Neural cell (in vitro differentiated cells): ENCODE measurements at regions not wholly inside any gene's neighbourhood (a gene's known extent, or its start where the extent isn't known, plus 50 kb on each side); places are given as distances from the start of the nearest gene placed in this dataset.

ENCODE experiments used
- H2AFZ ChIP-seq: fragments of 200-600, 300-800 bp; sonication (generic), shearing (Covaris generic); 2 replicates; pipeline ENCODE4 v1.6.0; 2014; ENCODE audit warnings: low read depth, mild to moderate bottlenecking, antibody characterized with exemption, low read length, moderate library complexity
- H3F3A ChIP-seq: fragments of 200-600 bp; shearing (Covaris generic); 2 replicates; pipeline ENCODE4 v1.6.1; 2016; ENCODE audit warnings: mild to moderate bottlenecking, moderate library complexity, mixed read lengths, antibody characterized with exemption, low read length; ENCODE audit not compliant: insufficient read depth, poor library complexity, severe bottlenecking
- H3K27ac ChIP-seq: fragments of 200-600, 300-800 bp; sonication (generic), shearing (Covaris generic); 2 replicates; pipeline ENCODE4 v1.5.1; 2014; ENCODE audit warnings: mild to moderate bottlenecking, low read length, moderate library complexity
- H3K27me3 ChIP-seq: fragments of 300-800, 200-600 bp; sonication (generic), shearing (Covaris generic); 2 replicates; pipeline ENCODE4 v1.6.0; 2014; ENCODE audit warnings: mild to moderate bottlenecking, low read depth, low read length, moderate library complexity; ENCODE audit not compliant: insufficient read depth
- H3K36me3 ChIP-seq: fragments of 300-800, 200-600 bp; sonication (generic), shearing (Covaris generic); 2 replicates; pipeline ENCODE4 v1.5.1; 2014; ENCODE audit warnings: mild to moderate bottlenecking, antibody characterized with exemption, low read length, moderate library complexity; ENCODE audit not compliant: insufficient read depth
- H3K4me2 ChIP-seq: fragments of 300-800, 200-600 bp; sonication (generic), shearing (Covaris generic); 2 replicates; pipeline ENCODE4 v1.6.0; 2014; ENCODE audit warnings: mild to moderate bottlenecking, low read length
- H3K4me3 ChIP-seq: fragments of 300-800, 200-600 bp; sonication (generic), shearing (Covaris generic); 2 replicates; pipeline ENCODE4 v1.5.1; 2014; ENCODE audit warnings: mild to moderate bottlenecking, low read length, moderate library complexity
- H3K79me2 ChIP-seq: fragments of 200-600 bp; shearing (Covaris generic); replicated peaks from 2 replicates; pipeline ENCODE4 v1.6.0; 2014; ENCODE audit warnings: mild to moderate bottlenecking, low read length, moderate library complexity; ENCODE audit not compliant: insufficient read depth
- H3K9ac ChIP-seq: fragments of 300-800, 200-600 bp; sonication (generic), shearing (Covaris generic); 2 replicates; pipeline ENCODE4 v1.6.1; 2016; ENCODE audit warnings: mild to moderate bottlenecking, low read length, mixed read lengths
- H3K9me2 ChIP-seq: fragments of 200-600 bp; shearing (Covaris generic); 2 replicates; pipeline ENCODE4 v1.6.1; 2016; ENCODE audit warnings: mild to moderate bottlenecking, low read length, mixed read lengths; ENCODE audit not compliant: insufficient read depth
- H3K9me3 ChIP-seq: fragments of 200-600, 300-800 bp; sonication (generic), shearing (Covaris generic); 2 replicates; pipeline ENCODE4 v1.6.1; 2016; ENCODE audit warnings: mild to moderate bottlenecking, mixed run types, low read length, moderate library complexity, mixed read lengths
- H4K20me1 ChIP-seq: fragments of 200-600 bp; shearing (Covaris generic); 2 replicates; pipeline ENCODE4 v1.6.1; 2016; ENCODE audit warnings: mild to moderate bottlenecking, mixed run types; ENCODE audit not compliant: insufficient read depth
- EP300 ChIP-seq: fragments of 450-650 bp; conservative IDR thresholded peaks from 2 replicates; pipeline ENCODE4 v1.6.1; 2014; ENCODE audit warnings: antibody characterized with exemption, mild to moderate bottlenecking, moderate library complexity; ENCODE audit not compliant: poor library complexity, severe bottlenecking
- EZH2 ChIP-seq: fragments of 200-600, 300-800 bp; shearing (Covaris generic), sonication (generic); IDR thresholded peaks from 2 replicates; pipeline ENCODE4 v1.6.1; 2014; ENCODE audit warnings: antibody characterized with exemption, low read length, borderline replicate concordance, mild to moderate bottlenecking; ENCODE audit not compliant: insufficient read depth, poor library complexity, severe bottlenecking
- MXI1 ChIP-seq: fragments of 450-650 bp; conservative IDR thresholded peaks from 2 replicates; pipeline ENCODE4 v1.6.1; 2014; ENCODE audit warnings: antibody characterized with exemption, mild to moderate bottlenecking; ENCODE audit not compliant: poor library complexity, severe bottlenecking
- POLR2AphosphoS5 ChIP-seq: IDR thresholded peaks from 2 replicates; pipeline ENCODE4 v1.6.1; 2012
- RAD21 ChIP-seq: fragments of 450-650 bp; conservative IDR thresholded peaks from 2 replicates; pipeline ENCODE4 v1.6.1; 2014; ENCODE audit warnings: antibody characterized with exemption, mild to moderate bottlenecking, moderate library complexity
- SMC3 ChIP-seq: fragments of 450-650 bp; conservative IDR thresholded peaks from 2 replicates; pipeline ENCODE4 v1.6.1; 2014; ENCODE audit warnings: antibody characterized with exemption, mild to moderate bottlenecking, moderate library complexity; ENCODE audit not compliant: poor library complexity
- TAF1 ChIP-seq: IDR thresholded peaks from 2 replicates; pipeline ENCODE4 v1.6.1; 2012; ENCODE audit warnings: low read depth
- TF ChIP-seq, protein P1 (sequence below): IDR thresholded peaks from 2 replicates; pipeline ENCODE4 v1.6.1; 2012; ENCODE audit warnings: borderline replicate concordance
- TF ChIP-seq, protein P2 (sequence below): fragments of 450-650 bp; IDR thresholded peaks from 2 replicates; pipeline ENCODE4 v1.5.1; 2014; ENCODE audit warnings: antibody characterized with exemption, mild to moderate bottlenecking, moderate library complexity; ENCODE audit not compliant: poor library complexity, severe bottlenecking

DNA sequence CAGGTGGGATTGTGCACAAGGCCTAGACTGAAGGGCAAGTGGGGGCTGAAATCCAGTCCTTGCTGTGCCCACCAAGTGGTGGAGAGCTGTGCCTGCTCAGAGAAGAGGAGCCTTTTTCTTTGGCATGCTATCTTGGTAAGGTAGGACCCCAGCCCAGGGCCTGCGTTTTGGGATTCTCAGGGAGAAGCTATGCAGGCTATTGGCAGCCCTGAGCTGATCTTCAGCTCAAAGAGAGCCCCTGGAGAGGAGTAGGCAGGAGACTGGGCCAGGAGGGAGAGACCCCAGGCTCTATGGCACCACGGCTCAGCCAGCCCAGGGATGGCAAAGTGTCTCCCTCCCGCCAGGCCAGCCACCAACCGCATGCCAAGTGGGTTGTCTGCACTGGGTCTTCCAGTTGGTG lies 119.2 kb upstream of the PCBD1 start:
- Histone ChIP-seq H2AFZ (no peak overlapping the region), H3K9me3 (no peaks in the 10 kb centered on the region), H3K27ac (no peak overlapping the region), H3K79me2 (no peaks in the 10 kb centered on the region), H3K4me2 (no peak overlapping the region), H3K36me3 (no peaks in the 10 kb centered on the region), H3K27me3 (no peaks in the 10 kb centered on the region), H3K9me2 (no peaks in the 10 kb centered on the region), H4K20me1 (no peaks in the 10 kb centered on the region), H3F3A (no peaks in the 10 kb centered on the region), H3K9ac (no peak overlapping the region), H3K4me3 (no peak overlapping the region)
- TF ChIP-seq, protein P1, sequence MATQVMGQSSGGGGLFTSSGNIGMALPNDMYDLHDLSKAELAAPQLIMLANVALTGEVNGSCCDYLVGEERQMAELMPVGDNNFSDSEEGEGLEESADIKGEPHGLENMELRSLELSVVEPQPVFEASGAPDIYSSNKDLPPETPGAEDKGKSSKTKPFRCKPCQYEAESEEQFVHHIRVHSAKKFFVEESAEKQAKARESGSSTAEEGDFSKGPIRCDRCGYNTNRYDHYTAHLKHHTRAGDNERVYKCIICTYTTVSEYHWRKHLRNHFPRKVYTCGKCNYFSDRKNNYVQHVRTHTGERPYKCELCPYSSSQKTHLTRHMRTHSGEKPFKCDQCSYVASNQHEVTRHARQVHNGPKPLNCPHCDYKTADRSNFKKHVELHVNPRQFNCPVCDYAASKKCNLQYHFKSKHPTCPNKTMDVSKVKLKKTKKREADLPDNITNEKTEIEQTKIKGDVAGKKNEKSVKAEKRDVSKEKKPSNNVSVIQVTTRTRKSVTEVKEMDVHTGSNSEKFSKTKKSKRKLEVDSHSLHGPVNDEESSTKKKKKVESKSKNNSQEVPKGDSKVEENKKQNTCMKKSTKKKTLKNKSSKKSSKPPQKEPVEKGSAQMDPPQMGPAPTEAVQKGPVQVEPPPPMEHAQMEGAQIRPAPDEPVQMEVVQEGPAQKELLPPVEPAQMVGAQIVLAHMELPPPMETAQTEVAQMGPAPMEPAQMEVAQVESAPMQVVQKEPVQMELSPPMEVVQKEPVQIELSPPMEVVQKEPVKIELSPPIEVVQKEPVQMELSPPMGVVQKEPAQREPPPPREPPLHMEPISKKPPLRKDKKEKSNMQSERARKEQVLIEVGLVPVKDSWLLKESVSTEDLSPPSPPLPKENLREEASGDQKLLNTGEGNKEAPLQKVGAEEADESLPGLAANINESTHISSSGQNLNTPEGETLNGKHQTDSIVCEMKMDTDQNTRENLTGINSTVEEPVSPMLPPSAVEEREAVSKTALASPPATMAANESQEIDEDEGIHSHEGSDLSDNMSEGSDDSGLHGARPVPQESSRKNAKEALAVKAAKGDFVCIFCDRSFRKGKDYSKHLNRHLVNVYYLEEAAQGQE: no peak
- TF ChIP-seq POLR2AphosphoS5: no peak
- TF ChIP-seq, protein P2, sequence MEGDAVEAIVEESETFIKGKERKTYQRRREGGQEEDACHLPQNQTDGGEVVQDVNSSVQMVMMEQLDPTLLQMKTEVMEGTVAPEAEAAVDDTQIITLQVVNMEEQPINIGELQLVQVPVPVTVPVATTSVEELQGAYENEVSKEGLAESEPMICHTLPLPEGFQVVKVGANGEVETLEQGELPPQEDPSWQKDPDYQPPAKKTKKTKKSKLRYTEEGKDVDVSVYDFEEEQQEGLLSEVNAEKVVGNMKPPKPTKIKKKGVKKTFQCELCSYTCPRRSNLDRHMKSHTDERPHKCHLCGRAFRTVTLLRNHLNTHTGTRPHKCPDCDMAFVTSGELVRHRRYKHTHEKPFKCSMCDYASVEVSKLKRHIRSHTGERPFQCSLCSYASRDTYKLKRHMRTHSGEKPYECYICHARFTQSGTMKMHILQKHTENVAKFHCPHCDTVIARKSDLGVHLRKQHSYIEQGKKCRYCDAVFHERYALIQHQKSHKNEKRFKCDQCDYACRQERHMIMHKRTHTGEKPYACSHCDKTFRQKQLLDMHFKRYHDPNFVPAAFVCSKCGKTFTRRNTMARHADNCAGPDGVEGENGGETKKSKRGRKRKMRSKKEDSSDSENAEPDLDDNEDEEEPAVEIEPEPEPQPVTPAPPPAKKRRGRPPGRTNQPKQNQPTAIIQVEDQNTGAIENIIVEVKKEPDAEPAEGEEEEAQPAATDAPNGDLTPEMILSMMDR: no peak
- no peak for TF ChIP-seq MXI1
- TF ChIP-seq EP300: no peak
- TF ChIP-seq TAF1: no peak
- TF ChIP-seq EZH2: no peak
- no peak for TF ChIP-seq SMC3
- no peak for TF ChIP-seq RAD21

DNA sequence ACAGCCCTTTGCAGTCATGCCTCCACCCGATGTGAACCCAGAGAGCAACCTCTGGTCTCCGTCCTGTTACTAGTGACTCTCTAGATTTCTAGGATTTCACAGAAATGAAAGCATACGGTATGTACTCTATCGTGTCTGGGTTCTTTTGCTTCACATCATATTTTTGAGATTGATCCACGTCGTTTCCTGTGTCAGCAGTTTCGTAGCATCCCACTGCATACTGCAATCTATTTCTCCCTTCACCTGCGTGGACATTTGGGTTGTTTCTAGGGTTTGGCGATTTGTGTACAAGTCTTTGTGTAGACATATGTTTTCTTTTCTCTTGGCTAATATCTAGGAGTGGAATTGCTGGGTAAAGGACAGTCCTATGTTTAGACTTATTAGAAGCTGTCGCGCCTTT lies 119.8 kb upstream of the PCBD1 start:
- Histone ChIP-seq H3K4me2 (no peak overlapping the region), H3K9me3 (no peaks in the 10 kb centered on the region), H3K27me3 (no peaks in the 10 kb centered on the region), H3K36me3 (no peaks in the 10 kb centered on the region), H4K20me1 (no peaks in the 10 kb centered on the region), H3K79me2 (no peaks in the 10 kb centered on the region), H2AFZ (no peak overlapping the region), H3K9me2 (no peaks in the 10 kb centered on the region), H3F3A (no peaks in the 10 kb centered on the region), H3K27ac (no peak overlapping the region), H3K9ac (no peak overlapping the region), H3K4me3 (no peak overlapping the region)
- TF ChIP-seq SMC3 (no peak), RAD21 (no peak), MXI1 (no peak), EP300 (no peak), EZH2 (no peak), POLR2AphosphoS5 (no peak)
- TF ChIP-seq, protein P1: no peak
